BJ (cell line): ENCODE measurements at regions not wholly inside any gene's neighbourhood (a gene's known extent, or its start where the extent isn't known, plus 50 kb on each side); places are given as distances from the start of the nearest gene placed in this dataset.

ENCODE experiments used
- CTCF ChIA-PET: fragments of 350-600 bp; formaldehyde crosslinking; extraction: SDS; loops from one replicate; lab custom pipeline; 2021; ENCODE audit warnings: antibody characterized with exemption, inconsistent platforms; lab: Yijun Ruan, JAX
- POLR2A ChIA-PET: fragments of 300-600 bp; sonication (Branson Sonifier 250); formaldehyde crosslinking; extraction: SDS; loops from one replicate; lab custom pipeline; 2021; ENCODE audit warnings: antibody characterized with exemption; lab: Charles Lee
- DNase-seq: peaks from one replicate; pipeline ENCODE4 v3.0.0-alpha.2; 2011; ENCODE audit warnings: low read depth
- H3K27me3 ChIP-seq: 2 replicates; pipeline ENCODE4 v1.6.0; 2011; ENCODE audit warnings: low read length; ENCODE audit not compliant: control insufficient read depth, insufficient read depth
- H3K36me3 ChIP-seq: 2 replicates; pipeline ENCODE4 v1.5.1; 2011; ENCODE audit warnings: low read length; ENCODE audit not compliant: control insufficient read depth, insufficient read depth
- H3K4me3 ChIP-seq: 2 replicates; pipeline ENCODE4 v1.5.1; 2011; ENCODE audit warnings: low read depth, mild to moderate bottlenecking, control low read depth, low read length
- CTCF ChIP-seq: IDR thresholded peaks from 2 replicates; pipeline ENCODE4 v1.5.1; 2011; ENCODE audit warnings: low read depth, mild to moderate bottlenecking, control low read depth, inconsistent platforms, low read length, moderate library complexity; ENCODE audit not compliant: insufficient read depth

- no peak overlapping the region for H3K4me3 ChIP-seq
- no peak for DNase-seq
- TF ChIP-seq CTCF: no peak
- ChIA-PET CTCF (interaction anchor here (1.4 kb wide), 1 partner anchor 12 kb away, joined by 3 read pairs; no protein-coding TSS in a partner anchor), POLR2A (interaction anchor here (0.7 kb wide), 1 partner anchor 25 kb away, joined by 4 read pairs; no protein-coding TSS in a partner anchor)
- no peaks in the 10 kb centered on the region for H3K27me3 ChIP-seq
- no peaks in the 10 kb centered on the region for H3K36me3 ChIP-seq
Measured at GRCh38 chr13:78177306-78177705, 258.7 kb upstream of the EDNRB start.

- H3K27me3 ChIP-seq: no peaks in the 10 kb centered on the region
- H3K4me3 ChIP-seq: no peak overlapping the region
- no peaks in the 10 kb centered on the region for H3K36me3 ChIP-seq
- ChIA-PET POLR2A (interaction anchor here (0.7 kb wide), 1 partner anchor 25 kb away, joined by 4 read pairs; no protein-coding TSS in a partner anchor), CTCF (no interaction called here)
- TF ChIP-seq CTCF: no peak
- no peak for DNase-seq
Measured at GRCh38 chr13:78176880-78177279, 258.2 kb upstream of the EDNRB start.

- ChIA-PET CTCF (no interaction called here), POLR2A (no interaction called here)
- H3K36me3 ChIP-seq: no peaks in the 10 kb centered on the region
- H3K27me3 ChIP-seq: no peaks in the 10 kb centered on the region; the same call in 1 of the 2 replicates
- no peak for DNase-seq
- TF ChIP-seq CTCF: no peak
- no peak overlapping the region for H3K4me3 ChIP-seq
Measured at GRCh38 chr13:78169386-78169785, 250.8 kb upstream of the EDNRB start.

GRCh38 chr13:78168981-78169380 is 250.3 kb upstream of the EDNRB start:
- ChIA-PET POLR2A (no interaction called here), CTCF (no interaction called here)
- Histone ChIP-seq H3K4me3 (no peak overlapping the region), H3K36me3 (no peaks in the 10 kb centered on the region), H3K27me3 (no peaks in the 10 kb centered on the region; the same call in 1 of the 2 replicates)
- DNase-seq: no peak
- no peak for TF ChIP-seq CTCF

GRCh38 chr13:78161266-78161665 is 242.6 kb upstream of the EDNRB start:
- DNase-seq: no peak
- ChIA-PET CTCF (interaction anchor here (0.6 kb wide), 1 partner anchor 408 kb away, joined by 6 read pairs; no protein-coding TSS in a partner anchor), POLR2A (no interaction called here)
- TF ChIP-seq CTCF: no peak
- Histone ChIP-seq H3K27me3 (no peaks in the 10 kb centered on the region), H3K36me3 (no peaks in the 10 kb centered on the region), H3K4me3 (no peak overlapping the region)
